Esophagus mucosa (tissue), 1 donor: ENCODE measurements at regions not wholly inside any gene's neighbourhood (a gene's known extent, or its start where the extent isn't known, plus 50 kb on each side); places are given as distances from the start of the nearest gene placed in this dataset.
A peak's percentile ranks its signal among the peaks of the same experiment; 100 is the strongest.

Source experiments
- ATAC-seq: fragments of 200-7000 bp; cut with Tn5 transposase; one replicate; pipeline ENCODE4 v1.9.1; 2020
- donor health status: DM: yes; HTN: yes; CAD: no.

- no peak for ATAC-seq
Measured at GRCh38 chr2:42971947-42972736, 179.8 kb upstream of the HAAO start.

- ATAC-seq: no peak
Measured at GRCh38 chr2:42971381-42971780, 179.0 kb upstream of the HAAO start.

GRCh38 chr2:42970151-42970550 is 177.8 kb upstream of the HAAO start:
- no peak for ATAC-seq

GRCh38 chr2:42969231-42970150 is 177.1 kb upstream of the HAAO start:
- ATAC-seq: peak; percentile 26

- no peak for ATAC-seq
Measured at GRCh38 chr2:42967959-42968674, 175.7 kb upstream of the HAAO start.

- no peak for ATAC-seq
Measured at GRCh38 chr2:42965910-42966309, 173.5 kb upstream of the HAAO start.

- no peak for ATAC-seq
Measured at GRCh38 chr2:42965196-42965595, 172.8 kb upstream of the HAAO start.

- ATAC-seq: no peak
Measured at GRCh38 chr2:42964439-42965083, 172.2 kb upstream of the HAAO start.

GRCh38 chr2:42963452-42964068 is 171.2 kb upstream of the HAAO start:
- no peak for ATAC-seq

- no peak for ATAC-seq
Measured at GRCh38 chr2:42962508-42962953, 170.1 kb upstream of the HAAO start.

GRCh38 chr2:42961961-42962360 is 169.6 kb upstream of the HAAO start:
- no peak for ATAC-seq

- ATAC-seq: peak; percentile 37
Measured at GRCh38 chr2:42961385-42961811, 169.0 kb upstream of the HAAO start.

- ATAC-seq: no peak
Measured at GRCh38 chr2:42960842-42961180, 168.4 kb upstream of the HAAO start.

GRCh38 chr2:42960002-42960841 is 167.8 kb upstream of the HAAO start:
- no peak for ATAC-seq

- ATAC-seq: no peak
Measured at GRCh38 chr2:42959234-42960001, 167.0 kb upstream of the HAAO start.

GRCh38 chr2:42958741-42959233 is 166.4 kb upstream of the HAAO start:
- no peak for ATAC-seq

GRCh38 chr2:42957861-42958301 is 165.5 kb upstream of the HAAO start:
- no peak for ATAC-seq

- ATAC-seq: peak; percentile 37
Measured at GRCh38 chr2:42957109-42957860, 164.9 kb upstream of the HAAO start.
